GM10248 (cell line): ENCODE measurements at regions not wholly inside any gene's neighbourhood (a gene's known extent, or its start where the extent isn't known, plus 50 kb on each side); places are given as distances from the start of the nearest gene placed in this dataset.

ENCODE experiments used
- CTCF ChIA-PET: fragments of 300-600 bp; sonication (Branson Sonifier 250); formaldehyde crosslinking; extraction: SDS; loops from one replicate; lab custom pipeline; 2021; ENCODE audit warnings: antibody characterized with exemption; lab: Yijun Ruan, JAX
- POLR2A ChIA-PET: fragments of 350-650 bp; sonication (Branson Sonifier 250); formaldehyde crosslinking; extraction: SDS; loops from one replicate; lab custom pipeline; 2020; ENCODE audit warnings: antibody characterized with exemption; lab: Yijun Ruan, JAX
- DNase-seq: peaks from one replicate; pipeline ENCODE4 v3.0.0; 2012; ENCODE audit errors: extremely low spot score
- CTCF ChIP-seq: IDR thresholded peaks from 2 replicates; pipeline ENCODE4 v1.5.1; 2012; ENCODE audit warnings: mild to moderate bottlenecking, low read depth; ENCODE audit errors: extremely low read depth, missing control alignments, control extremely low read depth

DNA sequence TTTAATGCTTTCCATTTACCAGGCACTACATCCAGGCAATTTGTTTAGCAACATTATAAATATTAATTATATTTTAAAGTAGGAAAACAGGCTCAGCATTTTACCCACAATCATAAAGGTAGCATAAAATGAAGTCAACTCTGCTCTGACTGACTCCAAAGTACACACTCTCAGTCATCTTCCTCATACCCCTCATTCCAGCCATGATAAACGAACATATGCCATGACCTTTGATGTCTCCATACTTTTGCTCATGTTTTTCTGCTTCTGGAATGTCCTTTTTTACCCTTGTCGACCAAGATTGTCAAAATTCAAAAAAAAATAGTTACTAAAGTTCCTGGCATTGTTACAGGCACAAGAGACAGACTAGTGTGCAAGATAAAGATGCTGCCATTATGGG lies 77.7 kb upstream of the SOX6 start:
- no peak for TF ChIP-seq CTCF
- no peak for DNase-seq
- CTCF ChIA-PET, result interaction anchor here (1.5 kb wide), 1 partner anchor 70 kb away, joined by 4 read pairs; no protein-coding TSS in a partner anchor
- POLR2A ChIA-PET, result no interaction called here

GRCh38 chr11:16430674-16431073 lies 74.3 kb upstream of the SOX6 start:
- no peak for TF ChIP-seq CTCF
- CTCF ChIA-PET, result no interaction called here
- POLR2A ChIA-PET, result no interaction called here
- DNase-seq, result no peak

GRCh38 chr11:16421826-16422225 lies 65.5 kb upstream of the SOX6 start:
- POLR2A ChIA-PET, result no interaction called here
- CTCF ChIA-PET, result interaction anchor here (1.1 kb wide), 1 partner anchor 447 kb away, joined by 3 read pairs; no protein-coding TSS in a partner anchor
- no peak for TF ChIP-seq CTCF
- no peak for DNase-seq

DNA sequence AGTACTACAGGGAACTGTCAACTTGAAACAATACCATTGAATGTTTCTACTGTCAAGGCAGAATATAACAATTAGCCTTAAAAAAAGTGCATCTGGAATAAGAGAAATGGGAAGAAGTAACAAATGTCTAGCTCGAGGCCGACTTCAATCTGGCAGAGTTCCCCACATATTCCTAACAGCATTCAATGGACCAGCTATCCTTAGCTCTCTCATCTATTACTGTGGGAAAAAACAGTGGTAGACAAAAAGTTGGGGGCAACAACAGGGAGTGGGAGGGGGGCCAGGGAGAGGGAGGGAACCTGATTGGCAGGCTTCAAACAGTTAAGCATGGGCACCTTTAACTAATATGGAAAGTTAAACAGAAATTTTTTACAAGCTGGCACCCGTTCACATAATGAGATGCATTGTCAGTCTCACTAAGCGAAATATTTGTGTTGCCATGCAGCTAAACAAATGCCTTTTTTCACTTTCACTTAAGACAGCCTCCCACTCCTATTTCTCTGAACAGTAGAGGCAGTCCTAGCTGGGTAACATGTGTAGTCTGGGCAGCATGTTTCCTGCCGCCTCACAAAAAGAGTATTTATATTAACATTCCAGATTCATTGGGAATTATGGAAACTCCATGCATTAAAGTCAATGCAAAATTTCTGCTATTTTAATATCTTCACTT lies 62.2 kb upstream of the SOX6 start:
- CTCF ChIA-PET, result interaction anchor here (2.0 kb wide), 1 partner anchor 12 kb away, joined by 6 read pairs; no protein-coding TSS in a partner anchor
- no peak for DNase-seq
- no peak for TF ChIP-seq CTCF
- POLR2A ChIA-PET, result no interaction called here

DNA sequence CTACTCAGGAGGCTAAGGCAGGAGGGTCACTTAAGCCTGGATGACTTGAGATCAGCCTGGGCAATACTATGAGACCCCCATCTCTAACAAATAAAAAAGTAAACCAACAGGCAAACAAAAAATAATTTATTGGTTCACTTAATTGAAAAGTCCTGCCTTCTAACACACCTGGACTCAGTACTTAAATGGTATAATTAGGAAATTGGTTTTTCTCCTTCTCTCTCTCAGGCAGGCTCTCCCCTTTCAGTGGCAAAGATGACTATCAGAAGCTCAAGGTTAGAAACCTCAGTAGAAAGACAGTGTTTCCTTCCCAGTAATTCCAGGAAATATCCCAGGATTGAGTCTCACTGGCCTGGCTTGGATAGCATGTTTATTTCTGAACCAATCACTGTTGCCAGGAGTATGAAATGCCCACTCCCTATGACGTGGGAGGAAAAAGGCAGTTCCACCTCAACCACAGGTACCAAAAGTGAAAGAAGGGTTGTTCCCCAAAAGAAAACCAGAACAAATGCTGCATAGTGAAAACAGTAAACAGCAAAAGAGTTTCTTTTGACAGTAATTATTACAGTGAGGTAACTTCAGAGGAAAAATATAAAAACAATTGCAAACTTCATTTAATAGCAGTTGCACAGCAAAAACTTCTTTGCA lies 56.3 kb upstream of the SOX6 start:
- ChIA-PET POLR2A (interaction anchor here (0.7 kb wide), 1 partner anchor 9 kb away, joined by 9 read pairs; no protein-coding TSS in a partner anchor), CTCF (interaction anchor here (1.3 to 1.9 kb wide), 2 partner anchors 15 to 21 kb away, joined by 3 to 5 read pairs; no protein-coding TSS in a partner anchor)
- no peak for TF ChIP-seq CTCF
- peak; percentile 8 for DNase-seq

GRCh38 chr11:16410479-16410878 lies 54.1 kb upstream of the SOX6 start:
- POLR2A ChIA-PET, result no interaction called here
- CTCF ChIA-PET, result no interaction called here

More at GRCh38 chr11:16410479-16410878, 54.1 kb upstream of the SOX6 start:
- TF ChIP-seq CTCF, result no peak
- DNase-seq, result no peak
